GM23248 (cell line): ENCODE measurements at regions not wholly inside any gene's neighbourhood (a gene's known extent, or its start where the extent isn't known, plus 50 kb on each side); places are given as distances from the start of the nearest gene placed in this dataset.
A peak's percentile ranks its signal among the peaks of the same experiment; 100 is the strongest.

ENCODE experiments used
- DNase-seq: peaks from one replicate; pipeline ENCODE4 v3.0.0-alpha.2; 2015
- H2AFZ ChIP-seq: fragments of 200-600 bp; sonication (generic); 2 replicates; pipeline ENCODE4 v1.6.1; 2016; ENCODE audit warnings: antibody characterized with exemption
- H3F3A ChIP-seq: fragments of 200-600 bp; sonication (generic); 2 replicates; pipeline ENCODE4 v1.6.1; 2016; ENCODE audit warnings: mild to moderate bottlenecking, antibody characterized with exemption, mixed run types; ENCODE audit not compliant: insufficient read depth
- H3K27ac ChIP-seq: fragments of 200-600 bp; sonication (generic); 2 replicates; pipeline ENCODE4 v1.5.1; 2016; ENCODE audit warnings: mild to moderate bottlenecking
- H3K27me3 ChIP-seq: fragments of 200-600 bp; sonication (generic); replicated peaks from 2 replicates; pipeline ENCODE4 v1.6.1; 2016; ENCODE audit warnings: mild to moderate bottlenecking; ENCODE audit not compliant: insufficient read depth
- H3K36me3 ChIP-seq: fragments of 200-600 bp; sonication (generic); 2 replicates; pipeline ENCODE4 v1.6.1; 2016; ENCODE audit warnings: low read depth, mild to moderate bottlenecking
- H3K4me1 ChIP-seq: fragments of 200-600 bp; sonication (generic); 2 replicates; pipeline ENCODE4 v1.6.1; 2016; ENCODE audit warnings: mild to moderate bottlenecking; ENCODE audit not compliant: insufficient read depth
- H3K4me2 ChIP-seq: fragments of 200-600 bp; sonication (generic); one replicate; pipeline ENCODE4 v1.6.1; 2016; ENCODE audit warnings: mild to moderate bottlenecking; ENCODE audit not compliant: unreplicated experiment
- H3K4me3 ChIP-seq: fragments of 200-600 bp; sonication (generic); 2 replicates; pipeline ENCODE4 v1.5.1; 2016; ENCODE audit warnings: mild to moderate bottlenecking
- H3K79me2 ChIP-seq: fragments of 200-600 bp; sonication (generic); 2 replicates; pipeline ENCODE4 v1.6.1; 2016; ENCODE audit warnings: mild to moderate bottlenecking; ENCODE audit not compliant: insufficient read depth
- H3K9ac ChIP-seq: fragments of 200-600 bp; sonication (generic); 2 replicates; pipeline ENCODE4 v1.6.1; 2016; ENCODE audit warnings: mild to moderate bottlenecking
- H3K9me2 ChIP-seq: fragments of 200-600 bp; sonication (generic); 2 replicates; pipeline ENCODE4 v1.6.1; 2016; ENCODE audit warnings: mixed run types, mild to moderate bottlenecking, moderate library complexity; ENCODE audit not compliant: insufficient read depth
- H3K9me3 ChIP-seq: fragments of 200-600 bp; sonication (generic); one replicate; pipeline ENCODE4 v1.6.1; 2017; ENCODE audit warnings: low read depth
- H4K20me1 ChIP-seq: fragments of 200-600 bp; sonication (generic); 2 replicates; pipeline ENCODE4 v1.6.0; 2016; ENCODE audit not compliant: insufficient read depth
- EZH2 ChIP-seq: fragments of 200-600 bp; sonication (generic); IDR thresholded peaks from 2 replicates; pipeline ENCODE4 v1.6.1; 2018; ENCODE audit warnings: antibody characterized with exemption, mild to moderate bottlenecking; ENCODE audit not compliant: insufficient read depth, poor library complexity, severe bottlenecking
- EZH2phosphoT487 ChIP-seq: fragments of 200-600 bp; sonication (generic); IDR thresholded peaks from 2 replicates; pipeline ENCODE4 v1.6.1; 2018; ENCODE audit warnings: antibody characterized with exemption, moderate library complexity, mild to moderate bottlenecking, low read depth; ENCODE audit not compliant: insufficient read depth
- WGBS, 2 experiments: methylation state at CpG; one replicate each; pipeline ENCODE4 v1.1.6; 2015 to 2017; ENCODE audit warnings: low lambda C conversion rate in 2 of 2, low coverage in 1 of 2; ENCODE audit errors: missing lambda C conversion rate in 2 of 2; 5-methylcytosine and 5-hydroxymethylcytosine counted together
- in situ Hi-C: fragments of 300-500 bp; cut with MboI; formaldehyde crosslinking; loops from 2 replicates; pipeline ENCODE4 v1.15.0; 2020

GRCh38 chr4:14850455-14851097, 151.7 kb upstream of the CPEB2 start:
- in situ Hi-C loops: no loop called here
- 33 to 36% methylated on average over 1 of the region's 1 CpG for WGBS, 2 experiments
- H4K20me1 ChIP-seq: no peaks in the 10 kb centered on the region

GRCh38 chr4:14853176-14853943, 148.9 kb upstream of the CPEB2 start:
- H3K9ac ChIP-seq: no peak overlapping the region
- TF ChIP-seq EZH2phosphoT487: no peak
- no peak for TF ChIP-seq EZH2
- H4K20me1 ChIP-seq: no peaks in the 10 kb centered on the region
- H3K27me3 ChIP-seq: no peaks in the 10 kb centered on the region
- peak overlapping the region; percentile 82 for H2AFZ ChIP-seq
- H3K4me1 ChIP-seq: peaks cover 25% of the 10 kb centered on the region
- in situ Hi-C loops: no loop called here
- no peak overlapping the region for H3K4me2 ChIP-seq
- DNase-seq: peak; percentile 95
- H3K27ac ChIP-seq: peak overlapping the region; percentile 67
- no peaks in the 10 kb centered on the region for H3K36me3 ChIP-seq
- no peaks in the 10 kb centered on the region for H3K9me3 ChIP-seq
- no peak overlapping the region for H3K4me3 ChIP-seq
- peaks cover 34% of the 10 kb centered on the region for H3F3A ChIP-seq
- H3K9me2 ChIP-seq: no peaks in the 10 kb centered on the region
- H3K79me2 ChIP-seq: no peaks in the 10 kb centered on the region
- WGBS, 2 experiments: 79 to 90% methylated on average over 2 of the region's 2 CpGs

More at GRCh38 chr4:14850455-14851097, 151.7 kb upstream of the CPEB2 start:
- H3K79me2 ChIP-seq: no peaks in the 10 kb centered on the region
- no peak overlapping the region for H3K9ac ChIP-seq
- no peak for DNase-seq
- no peaks in the 10 kb centered on the region for H3K9me3 ChIP-seq
- H3K4me1 ChIP-seq: peaks cover 10% of the 10 kb centered on the region
- H3F3A ChIP-seq: peaks cover 17% of the 10 kb centered on the region
- no peak overlapping the region for H3K4me3 ChIP-seq
- no peaks in the 10 kb centered on the region for H3K36me3 ChIP-seq
- H3K27ac ChIP-seq: no peak overlapping the region
- no peak for TF ChIP-seq EZH2phosphoT487
- no peak for TF ChIP-seq EZH2
- no peak overlapping the region for H2AFZ ChIP-seq
- H3K4me2 ChIP-seq: no peak overlapping the region
- no peaks in the 10 kb centered on the region for H3K27me3 ChIP-seq
- H3K9me2 ChIP-seq: no peaks in the 10 kb centered on the region

GRCh38 chr4:14855719-14856061, 146.6 kb upstream of the CPEB2 start:
- no peaks in the 10 kb centered on the region for H3K27me3 ChIP-seq
- H3K9ac ChIP-seq: no peak overlapping the region
- DNase-seq: no peak
- H3K79me2 ChIP-seq: no peaks in the 10 kb centered on the region
- no peaks in the 10 kb centered on the region for H4K20me1 ChIP-seq
- no peak overlapping the region for H3K4me3 ChIP-seq
- no peaks in the 10 kb centered on the region for H3K9me2 ChIP-seq
- no peaks in the 10 kb centered on the region for H3K9me3 ChIP-seq
- H3F3A ChIP-seq: peaks cover 34% of the 10 kb centered on the region
- H3K27ac ChIP-seq: peak overlapping the region; percentile 89
- no peaks in the 10 kb centered on the region for H3K36me3 ChIP-seq
- TF ChIP-seq EZH2phosphoT487: no peak
- no peak for TF ChIP-seq EZH2
- no peak overlapping the region for H3K4me2 ChIP-seq
- in situ Hi-C loops: no loop called here
- WGBS, 2 experiments: 68 to 74% methylated on average over 4 of the region's 4 CpGs
- H3K4me1 ChIP-seq: peaks cover 25% of the 10 kb centered on the region
- H2AFZ ChIP-seq: no peak overlapping the region

DNA sequence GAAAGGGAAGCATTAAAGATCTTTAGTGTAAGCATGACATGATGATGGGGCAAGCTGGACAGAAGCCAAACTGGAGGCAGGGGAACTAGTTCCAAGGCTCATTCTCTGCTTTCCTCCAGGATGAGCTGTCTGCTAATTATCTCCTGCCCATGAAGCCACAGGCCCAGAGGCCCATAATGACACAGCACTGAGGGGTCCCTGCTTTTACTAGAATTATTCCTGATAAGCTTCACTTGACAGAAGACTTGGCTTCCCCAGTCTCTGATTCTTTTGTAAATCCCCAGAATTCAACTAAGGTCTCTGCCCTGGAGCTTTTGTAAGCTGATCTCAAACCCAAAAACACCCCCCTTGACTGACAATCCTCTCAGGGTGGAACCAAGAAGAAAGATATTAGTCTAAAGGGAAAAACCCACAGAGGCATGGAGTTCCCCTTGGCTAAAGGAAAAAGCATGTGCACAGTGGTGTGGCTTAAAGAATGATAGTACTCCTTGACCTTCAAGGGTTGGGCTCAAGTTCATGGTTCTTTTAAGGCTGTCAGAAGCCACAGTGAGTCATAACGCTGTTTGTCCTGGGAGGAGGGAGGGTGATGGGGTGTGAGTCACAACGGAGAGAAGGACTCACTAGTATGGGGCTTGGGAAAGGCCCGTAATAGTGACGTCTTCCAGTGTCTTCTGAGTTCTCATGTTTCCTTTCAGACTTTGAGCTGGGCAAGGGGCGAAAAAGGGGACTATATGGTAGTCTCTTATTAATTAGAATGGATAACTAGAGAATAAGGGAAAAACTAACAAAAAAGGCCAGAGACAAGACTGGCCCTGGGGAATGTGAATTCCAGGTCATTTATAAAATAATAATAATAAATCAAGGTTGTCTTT, 146.0 kb upstream of the CPEB2 start:
- in situ Hi-C loops: no loop called here
- Histone ChIP-seq H3K9me2 (no peaks in the 10 kb centered on the region), H3F3A (peaks cover 34% of the 10 kb centered on the region), H4K20me1 (no peaks in the 10 kb centered on the region), H3K36me3 (no peaks in the 10 kb centered on the region), H3K4me2 (peak overlapping the region; percentile 45), H3K9ac (peak overlapping the region; percentile 47), H3K79me2 (no peaks in the 10 kb centered on the region), H2AFZ (peak overlapping the region; percentile 26; the same call in 1 of the 2 replicates), H3K27me3 (no peaks in the 10 kb centered on the region), H3K4me3 (no peak overlapping the region), H3K9me3 (no peaks in the 10 kb centered on the region), H3K4me1 (peaks cover 25% of the 10 kb centered on the region), H3K27ac (peak overlapping the region; percentile 89)
- TF ChIP-seq EZH2 (no peak), EZH2phosphoT487 (no peak)
- 2 to 3% methylated on average over 5 of the region's 5 CpGs for WGBS, 2 experiments
- DNase-seq: peak; percentile 98
